Natural killer cell treated with Interleukin-12 subunit alpha and Interleukin-12 subunit beta and Interleukin-15 and Interleukin-18, amount 100 ng/mL, for 72 hours (primary cell): ENCODE measurements at regions not wholly inside any gene's neighbourhood (a gene's known extent, or its start where the extent isn't known, plus 50 kb on each side); places are given as distances from the start of the nearest gene placed in this dataset.
"Not testable (repeated sequence)": the region's sequence is repeated elsewhere in the genome, so short reads cannot be mapped to it uniquely, and the experiment has no call there.

Experiments used
- ATAC-seq, 2 donors: fragments of 150-1000 bp; cut with Tn5 transposase in 1 of 2; sonication (Bioruptor Pico), chemical (Tn5 transposase) in 1 of 2; 2 replicates each; pipeline ENCODE4 v1.10.0; 2021
- DNase-seq: peaks from one replicate; pipeline ENCODE4 v3.0.0; 2022; ENCODE audit warnings: low spot score
- H3K27ac Mint-ChIP-seq, 2 donors: 1 replicate in 1 of 2; 2 replicates in 1 of 2; pipeline ENCODE4 v1.8.0; 2022; ENCODE audit warnings: mixed read lengths in 2 of 2, mild to moderate bottlenecking in 1 of 2, moderate library complexity in 1 of 2
- H3K27me3 Mint-ChIP-seq, 2 donors: 1 replicate in 1 of 2; 2 replicates in 1 of 2; pipeline ENCODE4 v1.8.0; 2022; ENCODE audit warnings: mixed read lengths in 2 of 2
- H3K36me3 Mint-ChIP-seq: one replicate; pipeline ENCODE4 v1.8.0; 2022; ENCODE audit warnings: mixed read lengths
- H3K4me1 Mint-ChIP-seq, 2 donors: 1 replicate in 1 of 2; 2 replicates in 1 of 2; pipeline ENCODE4 v1.8.0; 2022; ENCODE audit warnings: low read depth in 2 of 2, mixed read lengths in 2 of 2, mild to moderate bottlenecking in 1 of 2
- H3K4me3 Mint-ChIP-seq: one replicate; pipeline ENCODE4 v1.8.0; 2022; ENCODE audit warnings: mixed read lengths
- H3K9me3 Mint-ChIP-seq: 2 replicates; pipeline ENCODE4 v1.8.0; 2022; ENCODE audit warnings: mixed read lengths

DNA sequence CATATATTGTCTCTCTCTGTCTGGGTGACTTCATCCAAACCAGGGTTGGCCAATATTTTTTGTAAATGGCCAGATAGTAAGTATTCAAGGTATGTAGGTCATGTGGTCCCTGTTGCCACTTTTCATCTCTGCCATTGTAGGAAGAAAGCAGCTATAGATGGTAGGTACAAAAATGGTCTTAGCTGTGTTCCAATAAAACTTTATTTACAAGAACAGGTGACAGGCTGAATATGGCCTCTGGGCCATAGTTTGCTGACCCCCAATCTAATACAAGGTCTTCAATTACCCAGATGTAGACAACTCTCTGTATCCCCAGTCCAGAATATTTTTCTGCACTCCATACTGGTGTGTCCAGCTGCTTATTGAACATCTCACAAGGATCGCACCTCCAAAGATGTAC lies 166.2 kb upstream of the FZD8 start:
- ATAC-seq (no peak), DNase-seq (no peak)
- H3K27me3 Mint-ChIP-seq, result peaks cover 0 to 15% of the 10 kb centered on the region in 2 donors
- H3K4me3 Mint-ChIP-seq, result no peak overlapping the region
- H3K4me1 Mint-ChIP-seq, result no peaks in the 10 kb centered on the region
- H3K36me3 Mint-ChIP-seq, result peaks cover under 1% of the 10 kb centered on the region
- no peak overlapping the region for H3K27ac Mint-ChIP-seq
- peaks cover 15% of the 10 kb centered on the region for H3K9me3 Mint-ChIP-seq

GRCh38 chr10:35803046-35803445 lies 160.9 kb upstream of the FZD8 start:
- DNase-seq (no peak), ATAC-seq (no peak)
- H3K36me3 Mint-ChIP-seq, result peaks cover 9% of the 10 kb centered on the region
- H3K4me1 Mint-ChIP-seq, result no peaks in the 10 kb centered on the region
- H3K4me3 Mint-ChIP-seq, result no peak overlapping the region
- peaks cover 2 to 12% of the 10 kb centered on the region in 2 donors for H3K27me3 Mint-ChIP-seq
- peaks cover 3% of the 10 kb centered on the region for H3K9me3 Mint-ChIP-seq
- no peak overlapping the region for H3K27ac Mint-ChIP-seq

GRCh38 chr10:35797187-35797586 lies 155.1 kb upstream of the FZD8 start:
- Mint-ChIP-seq H3K4me1 (no peaks in the 10 kb centered on the region), H3K4me3 (no peak overlapping the region), H3K9me3 (no peaks in the 10 kb centered on the region), H3K27me3 (no peaks in the 10 kb centered on the region), H3K27ac (no peak overlapping the region), H3K36me3 (no peaks in the 10 kb centered on the region)
- no peak for ATAC-seq
- no peak for DNase-seq

DNA sequence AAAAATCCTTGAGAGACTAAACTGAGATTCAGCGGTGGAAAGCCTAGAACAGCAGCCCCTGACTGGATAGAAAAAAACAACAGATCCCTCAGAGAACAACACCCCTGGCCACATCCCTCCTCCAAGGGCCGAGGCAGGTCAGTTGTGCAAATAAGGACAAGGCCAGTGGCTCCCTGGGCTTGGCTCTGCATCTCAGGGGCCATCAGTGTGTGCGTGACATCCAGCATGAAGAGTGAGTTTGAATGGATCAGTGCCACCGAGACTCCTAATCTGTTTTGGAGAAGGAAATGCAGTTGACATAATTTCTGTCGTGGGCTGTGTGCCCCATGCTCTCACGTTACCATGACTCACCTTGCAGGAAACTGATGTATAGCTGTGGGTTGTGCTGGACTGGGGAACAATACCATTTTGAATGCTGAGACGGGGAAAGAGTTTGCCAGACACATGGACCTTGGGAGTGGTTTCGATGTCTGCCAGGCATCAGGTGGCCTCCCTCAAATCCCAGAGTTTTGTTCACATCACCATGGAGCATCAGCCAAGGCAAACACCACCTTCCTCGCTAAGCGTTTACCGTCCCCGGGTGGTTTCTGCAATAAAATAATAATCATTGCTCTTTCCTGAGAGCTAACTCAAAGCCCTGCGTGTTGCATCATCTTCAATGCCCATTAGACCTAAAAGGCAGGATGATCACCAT lies 153.2 kb upstream of the FZD8 start:
- ATAC-seq, result no peak

DNA sequence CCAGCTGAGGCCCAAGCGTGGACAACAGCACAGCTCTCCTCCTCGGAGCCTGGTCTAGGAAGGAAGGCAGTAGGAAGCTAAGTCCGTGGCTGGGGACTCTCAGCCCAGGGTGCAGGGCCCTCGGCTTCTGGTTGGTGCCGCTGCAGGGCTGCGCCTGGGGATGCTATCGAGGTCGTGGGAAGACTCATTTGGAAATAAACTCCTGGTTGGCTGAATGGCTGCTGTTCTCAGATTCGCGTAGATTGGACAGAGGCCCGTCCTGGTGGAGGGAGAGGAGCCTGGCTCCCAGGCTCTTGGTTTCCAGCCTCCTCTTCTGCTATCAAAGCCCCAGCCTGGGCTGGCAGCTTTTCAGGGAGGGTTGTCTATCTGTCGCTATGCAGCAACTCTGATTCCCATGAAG lies 152.6 kb upstream of the FZD8 start:
- Mint-ChIP-seq H3K9me3 (no peaks in the 10 kb centered on the region), H3K4me1 (no peaks in the 10 kb centered on the region), H3K36me3 (no peaks in the 10 kb centered on the region), H3K27ac (no peak overlapping the region), H3K4me3 (no peak overlapping the region), H3K27me3 (peaks cover 0 to under 1% of the 10 kb centered on the region in 2 donors)
- DNase-seq (no peak), ATAC-seq (no peak)

More for the DNA sequence above, 153.2 kb upstream of the FZD8 start:
- no peaks in the 10 kb centered on the region for H3K36me3 Mint-ChIP-seq
- no peaks in the 10 kb centered on the region for H3K9me3 Mint-ChIP-seq
- H3K4me1 Mint-ChIP-seq, result no peaks in the 10 kb centered on the region
- H3K4me3 Mint-ChIP-seq, result no peak overlapping the region
- no peak for DNase-seq
- H3K27ac Mint-ChIP-seq, result no peak overlapping the region
- no peaks in the 10 kb centered on the region for H3K27me3 Mint-ChIP-seq

DNA sequence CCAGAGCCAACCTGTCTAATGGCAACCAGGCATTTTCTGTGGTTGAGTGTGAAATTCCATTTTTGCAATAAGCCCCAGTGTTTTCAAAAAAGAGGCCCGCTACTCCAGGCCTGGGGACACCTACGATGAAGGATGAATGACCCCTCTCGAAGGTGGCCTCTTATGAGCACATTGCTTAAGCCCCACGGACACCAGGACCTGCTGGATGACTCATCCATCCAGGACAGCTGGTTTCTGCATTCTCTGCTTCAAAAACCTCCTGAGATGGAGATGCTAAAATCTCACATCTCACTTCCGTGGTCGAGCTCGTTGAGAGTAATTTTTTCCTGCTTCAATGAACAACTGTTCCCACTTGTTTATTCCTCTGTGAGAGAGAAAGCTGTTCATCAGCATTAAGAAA lies 150.2 kb upstream of the FZD8 start:
- H3K27ac Mint-ChIP-seq, result no peak overlapping the region
- no peak for DNase-seq
- ATAC-seq, result no peak
- no peaks in the 10 kb centered on the region for H3K4me1 Mint-ChIP-seq
- H3K27me3 Mint-ChIP-seq, result peaks cover 0 to 5% of the 10 kb centered on the region in 2 donors
- H3K4me3 Mint-ChIP-seq, result no peak overlapping the region
- H3K9me3 Mint-ChIP-seq, result no peaks in the 10 kb centered on the region
- H3K36me3 Mint-ChIP-seq, result no peaks in the 10 kb centered on the region

- no peak overlapping the region for H3K27ac Mint-ChIP-seq
- ATAC-seq (no peak), DNase-seq (no peak)
- H3K36me3 Mint-ChIP-seq, result no peaks in the 10 kb centered on the region
- H3K4me1 Mint-ChIP-seq, result no peaks in the 10 kb centered on the region
- no peak overlapping the region for H3K4me3 Mint-ChIP-seq
- H3K27me3 Mint-ChIP-seq, result peaks cover 0 to 5% of the 10 kb centered on the region in 2 donors
- H3K9me3 Mint-ChIP-seq, result peaks cover 4% of the 10 kb centered on the region
Measured at GRCh38 chr10:35789996-35790395, 147.9 kb upstream of the FZD8 start.

DNA sequence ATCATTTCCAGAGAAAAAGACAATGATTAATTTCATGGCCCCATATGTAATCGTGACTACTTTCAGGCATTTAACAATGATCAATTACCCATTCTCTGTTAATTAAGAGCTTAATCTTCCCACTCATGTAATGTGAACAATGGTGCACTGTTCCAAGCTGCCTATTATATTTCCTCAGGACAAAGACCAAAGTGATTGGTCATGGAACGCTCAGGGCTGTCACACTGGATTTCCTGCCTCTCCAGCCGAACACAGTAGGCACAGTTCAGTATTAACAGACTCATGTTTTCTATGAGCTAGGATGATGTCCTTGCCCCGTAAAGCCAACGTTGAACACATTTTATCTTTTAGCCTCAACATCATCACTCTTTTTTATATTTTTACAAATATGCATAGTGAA lies 142.7 kb upstream of the FZD8 start:
- H3K27ac Mint-ChIP-seq, result no peak overlapping the region
- no peak for ATAC-seq
- H3K27me3 Mint-ChIP-seq, result peaks cover 0 to 5% of the 10 kb centered on the region in 2 donors
- H3K4me3 Mint-ChIP-seq, result no peak overlapping the region
- H3K4me1 Mint-ChIP-seq, result no peaks in the 10 kb centered on the region
- H3K36me3 Mint-ChIP-seq, result no peaks in the 10 kb centered on the region
- no peak for DNase-seq
- peaks cover 4% of the 10 kb centered on the region for H3K9me3 Mint-ChIP-seq

GRCh38 chr10:35783305-35783838 lies 141.3 kb upstream of the FZD8 start:
- Mint-ChIP-seq H3K4me3 (no peak overlapping the region), H3K36me3 (no peaks in the 10 kb centered on the region), H3K27ac (no peak overlapping the region), H3K4me1 (no peaks in the 10 kb centered on the region), H3K9me3 (peaks cover 4% of the 10 kb centered on the region), H3K27me3 (no peaks in the 10 kb centered on the region)
- ATAC-seq, result no peak
- no peak for DNase-seq

DNA sequence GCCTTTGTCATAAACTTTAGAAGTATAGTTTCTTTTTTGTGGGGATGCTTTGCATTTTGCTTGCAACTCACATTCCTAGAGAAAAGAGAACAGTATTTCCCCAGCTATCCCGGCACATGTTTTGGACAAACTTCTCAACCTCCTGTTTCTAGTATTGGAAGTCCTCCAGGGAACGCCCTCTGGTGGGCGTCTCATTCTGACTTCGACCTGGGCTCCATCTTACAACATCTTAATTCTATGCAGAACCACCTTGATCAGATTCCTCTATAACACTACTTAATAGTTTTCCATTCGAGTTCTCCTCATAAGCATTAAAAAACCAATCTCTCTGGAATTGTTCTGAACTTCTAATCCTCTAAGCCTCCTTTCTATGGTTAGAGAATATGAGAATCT lies 139.5 kb upstream of the FZD8 start:
- peaks cover under 1% of the 10 kb centered on the region for H3K9me3 Mint-ChIP-seq
- peaks cover 0 to 3% of the 10 kb centered on the region in 2 donors for H3K4me1 Mint-ChIP-seq
- H3K27ac Mint-ChIP-seq, result no peak overlapping the region
- no peaks in the 10 kb centered on the region for H3K27me3 Mint-ChIP-seq
- no peak overlapping the region for H3K4me3 Mint-ChIP-seq
- ATAC-seq, result no peak
- no peaks in the 10 kb centered on the region for H3K36me3 Mint-ChIP-seq
- DNase-seq, result no peak

DNA sequence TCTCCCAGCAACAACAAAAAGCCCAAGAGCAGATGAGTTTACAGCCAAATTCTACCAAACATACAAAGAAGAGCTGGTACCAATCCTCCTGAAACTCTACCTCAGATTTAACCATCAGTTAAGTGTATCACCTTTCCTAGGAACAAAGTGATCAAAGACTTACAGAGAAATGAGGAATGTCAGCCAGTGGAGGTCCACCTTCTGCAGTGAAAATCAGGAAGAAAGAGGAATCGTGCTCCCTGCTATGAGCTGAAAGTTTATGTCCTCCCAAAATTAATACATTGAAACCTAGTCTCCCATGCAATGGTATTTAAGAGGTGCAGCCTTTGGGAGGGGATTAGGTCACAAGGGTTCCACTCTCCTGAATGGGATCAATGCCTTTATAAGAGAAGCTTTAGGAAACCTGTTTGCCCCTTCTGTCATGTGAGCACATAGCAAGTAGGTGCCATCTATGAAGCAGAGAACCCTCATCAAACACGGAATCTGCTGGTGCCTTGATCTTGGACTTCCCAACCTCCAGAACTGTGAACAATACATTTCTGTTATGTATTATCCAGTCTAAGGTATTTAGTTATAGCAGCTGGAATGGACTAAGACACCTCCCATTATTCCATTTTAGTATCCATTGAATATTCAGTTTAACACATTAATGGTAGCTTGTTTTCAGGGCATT lies 139.0 kb upstream of the FZD8 start:
- Mint-ChIP-seq H3K36me3 (no peaks in the 10 kb centered on the region), H3K4me3 (no peak overlapping the region), H3K27me3 (no peaks in the 10 kb centered on the region), H3K9me3 (no peaks in the 10 kb centered on the region), H3K4me1 (peaks cover 0 to 3% of the 10 kb centered on the region in 2 donors), H3K27ac (no peak overlapping the region)
- no peak for ATAC-seq
- DNase-seq, result no peak

DNA sequence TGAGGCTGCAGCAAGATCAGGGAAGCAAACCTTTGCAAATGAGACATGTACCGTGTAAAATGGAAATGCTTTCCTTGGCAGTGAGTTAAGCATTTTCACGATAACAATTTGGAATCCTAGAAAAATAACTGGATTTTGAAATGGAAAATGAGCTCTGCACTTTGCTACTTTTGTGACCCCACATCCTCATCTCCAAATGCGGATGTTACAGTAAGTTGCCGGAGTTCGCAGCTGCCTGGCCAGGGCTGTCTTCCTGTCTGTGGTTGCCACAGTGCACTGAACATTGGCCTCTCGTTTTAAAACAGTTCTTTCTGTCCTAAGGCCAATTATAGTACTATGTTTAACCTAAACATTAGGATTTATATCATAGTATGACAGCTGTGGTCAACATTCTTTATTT lies 136.2 kb upstream of the FZD8 start:
- H3K36me3 Mint-ChIP-seq, result no peaks in the 10 kb centered on the region
- H3K4me3 Mint-ChIP-seq, result no peak overlapping the region
- DNase-seq, result no peak
- peaks cover 5% of the 10 kb centered on the region for H3K9me3 Mint-ChIP-seq
- H3K4me1 Mint-ChIP-seq, result peaks cover 0 to 3% of the 10 kb centered on the region in 2 donors
- no peak for ATAC-seq
- peaks cover 0 to 4% of the 10 kb centered on the region in 2 donors for H3K27me3 Mint-ChIP-seq
- no peak overlapping the region for H3K27ac Mint-ChIP-seq

DNA sequence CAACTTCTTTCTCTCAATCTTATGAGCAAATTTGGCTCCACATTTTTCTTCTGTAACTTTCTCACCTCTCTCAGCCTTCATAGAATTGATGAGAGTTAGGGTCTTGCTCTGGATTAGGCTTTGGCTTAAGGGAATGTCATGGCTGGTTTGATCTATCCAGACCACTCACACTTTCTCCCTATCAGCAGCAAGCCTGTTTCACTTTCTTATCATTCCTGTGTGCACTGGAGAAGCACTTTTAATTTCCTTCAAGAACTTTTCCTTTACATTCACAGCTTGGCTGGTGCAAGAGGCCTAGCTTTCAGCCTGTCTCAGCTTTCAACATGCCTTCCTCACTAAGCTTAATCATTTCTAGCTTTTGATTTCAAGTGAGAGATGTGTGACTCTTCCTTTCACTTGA lies 134.5 kb upstream of the FZD8 start:
- H3K27me3 Mint-ChIP-seq, DNase-seq, H3K36me3 Mint-ChIP-seq: not testable (repeated sequence)

DNA sequence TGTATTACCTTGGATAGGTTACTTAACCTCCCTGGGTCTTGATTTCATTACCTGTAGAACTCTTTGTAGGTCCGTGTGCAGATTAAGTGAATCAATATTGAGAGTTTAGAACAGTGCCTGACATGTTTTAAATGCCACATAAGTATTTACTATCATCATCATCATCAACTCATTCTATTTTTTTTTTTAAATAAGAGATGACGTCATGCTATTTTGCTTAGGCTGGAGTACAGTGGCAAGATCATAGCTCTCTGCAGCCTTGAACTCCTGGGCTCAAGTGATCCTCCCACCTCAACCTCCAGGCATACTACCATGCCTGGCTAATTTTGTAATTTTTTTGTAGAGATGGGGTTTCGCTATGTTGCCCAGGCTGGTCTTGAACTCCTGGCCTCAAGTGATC lies 132.0 kb upstream of the FZD8 start:
- peaks cover 0 to 3% of the 10 kb centered on the region in 2 donors for H3K4me1 Mint-ChIP-seq
- H3K9me3 Mint-ChIP-seq, result peaks cover 5% of the 10 kb centered on the region
- no peaks in the 10 kb centered on the region for H3K36me3 Mint-ChIP-seq
- no peak overlapping the region for H3K27ac Mint-ChIP-seq
- peaks cover 0 to 4% of the 10 kb centered on the region in 2 donors for H3K27me3 Mint-ChIP-seq
- no peak for ATAC-seq
- no peak for DNase-seq
- no peak overlapping the region for H3K4me3 Mint-ChIP-seq

More for the DNA sequence above, 134.5 kb upstream of the FZD8 start:
- not testable (repeated sequence) for H3K4me1 Mint-ChIP-seq, H3K27ac Mint-ChIP-seq, H3K9me3 Mint-ChIP-seq, H3K4me3 Mint-ChIP-seq, ATAC-seq
